ENCODE measurements at regions not wholly inside any gene's neighbourhood (a gene's known extent, or its start where the extent isn't known, plus 50 kb on each side); places are given as distances from the start of the nearest gene placed in this dataset.

Small RNA genes in the stretch of these regions (small RNA-seq; reads per million reads assigned to genes)
- gene RNU6-1252P = 0 reads per million in 6 experiments
